H9 (cell line): ENCODE measurements at regions not wholly inside any gene's neighbourhood (a gene's known extent, or its start where the extent isn't known, plus 50 kb on each side); places are given as distances from the start of the nearest gene placed in this dataset.

ENCODE experiments used
- DNase-seq: peaks from one replicate; pipeline ENCODE4 v3.0.0-alpha.2; 2017
- H2AFZ ChIP-seq: one replicate; pipeline ENCODE4 v1.6.1; 2013; ENCODE audit warnings: mild to moderate bottlenecking, low read length, control low read depth, moderate library complexity
- H2AK5ac ChIP-seq: 2 replicates; pipeline ENCODE4 v1.6.1; 2013; ENCODE audit warnings: low read length, control low read depth, mixed read lengths; ENCODE audit not compliant: insufficient read length
- H2BK120ac ChIP-seq: one replicate; pipeline ENCODE4 v1.6.1; 2013; ENCODE audit warnings: low read depth, mild to moderate bottlenecking, low read length, control low read depth, inconsistent platforms; ENCODE audit not compliant: poor library complexity, severe bottlenecking
- H2BK12ac ChIP-seq: 2 replicates; pipeline ENCODE4 v1.6.1; 2013; ENCODE audit warnings: low read length, control low read depth, mixed read lengths, low read depth; ENCODE audit not compliant: insufficient read length
- H2BK15ac ChIP-seq: 2 replicates; pipeline ENCODE4 v1.6.1; 2013; ENCODE audit warnings: low read depth, low read length, control low read depth
- H2BK20ac ChIP-seq: one replicate; pipeline ENCODE4 v1.6.1; 2013; ENCODE audit warnings: low read depth, mild to moderate bottlenecking, low read length, control low read depth, inconsistent platforms; ENCODE audit not compliant: poor library complexity, severe bottlenecking
- H2BK5ac ChIP-seq: 2 replicates; pipeline ENCODE4 v1.6.1; 2013; ENCODE audit warnings: low read length, control low read depth, mixed read lengths; ENCODE audit not compliant: insufficient read length
- H3K14ac ChIP-seq: 2 replicates; pipeline ENCODE4 v1.6.1; 2013; ENCODE audit warnings: low read length, control low read depth; ENCODE audit not compliant: insufficient read depth
- H3K18ac ChIP-seq: 2 replicates; pipeline ENCODE4 v1.6.1; 2013; ENCODE audit warnings: low read depth, mild to moderate bottlenecking, mixed read lengths, low read length, control low read depth; ENCODE audit not compliant: insufficient read length
- H3K23ac ChIP-seq: 2 replicates; pipeline ENCODE4 v1.6.1; 2013; ENCODE audit warnings: low read length, control low read depth, mixed read lengths, low read depth; ENCODE audit not compliant: insufficient read length
- H3K23me2 ChIP-seq: 2 replicates; pipeline ENCODE4 v1.6.1; 2013; ENCODE audit warnings: low read depth, mild to moderate bottlenecking, mixed read lengths, low read length, control low read depth; ENCODE audit not compliant: insufficient read length, poor library complexity, severe bottlenecking
- H3K27ac ChIP-seq: 2 replicates; pipeline ENCODE4 v1.5.1; 2013; ENCODE audit warnings: low read length, control low read depth, mixed read lengths, low read depth; ENCODE audit not compliant: insufficient read length
- H3K27me3 ChIP-seq: 2 replicates; pipeline ENCODE4 v1.6.1; 2013; ENCODE audit warnings: low read length, control low read depth, inconsistent platforms; ENCODE audit not compliant: insufficient read depth
- H3K4ac ChIP-seq: 2 replicates; pipeline ENCODE4 v1.6.1; 2013; ENCODE audit warnings: low read depth, mild to moderate bottlenecking, control low read depth, inconsistent platforms, low read length, moderate library complexity
- H3K4me1 ChIP-seq: 2 replicates; pipeline ENCODE4 v1.6.1; 2013; ENCODE audit warnings: low read length, control low read depth, inconsistent platforms; ENCODE audit not compliant: insufficient read depth
- H3K4me2 ChIP-seq: 2 replicates; pipeline ENCODE4 v1.6.1; 2013; ENCODE audit warnings: low read length, control low read depth, mixed read lengths; ENCODE audit not compliant: insufficient read length, insufficient read depth
- H3K56ac ChIP-seq: 2 replicates; pipeline ENCODE4 v1.6.1; 2013; ENCODE audit warnings: low read depth, mild to moderate bottlenecking, mixed read lengths, low read length, control low read depth; ENCODE audit not compliant: insufficient read length
- H3K79me1 ChIP-seq: 2 replicates; pipeline ENCODE4 v1.6.1; 2013; ENCODE audit warnings: low read depth, mild to moderate bottlenecking, moderate library complexity, low read length, control low read depth, inconsistent platforms; ENCODE audit not compliant: insufficient read depth, poor library complexity, severe bottlenecking
- H3K79me2 ChIP-seq: 2 replicates; pipeline ENCODE4 v1.6.1; 2013; ENCODE audit warnings: low read length, control low read depth, inconsistent platforms; ENCODE audit not compliant: insufficient read depth
- H3K9ac ChIP-seq: 2 replicates; pipeline ENCODE4 v1.6.1; 2013; ENCODE audit warnings: low read length, control low read depth, mixed read lengths; ENCODE audit not compliant: insufficient read length; ENCODE audit errors: extremely low read depth
- H3K9me3 ChIP-seq: one replicate; pipeline ENCODE4 v1.6.1; 2013; ENCODE audit warnings: low read depth, low read length, inconsistent platforms; ENCODE audit not compliant: control insufficient read depth
- H3T11ph ChIP-seq: one replicate; pipeline ENCODE4 v1.6.1; 2013; ENCODE audit warnings: mild to moderate bottlenecking, low read length, control low read depth, inconsistent platforms
- H4K20me1 ChIP-seq: one replicate; pipeline ENCODE4 v1.6.1; 2013; ENCODE audit not compliant: control insufficient read depth, insufficient read length, insufficient read depth
- H4K5ac ChIP-seq: 2 replicates; pipeline ENCODE4 v1.6.1; 2013; ENCODE audit warnings: low read depth, mild to moderate bottlenecking, mixed read lengths, low read length, control low read depth; ENCODE audit not compliant: insufficient read length
- H4K8ac ChIP-seq: replicated peaks from 2 replicates; pipeline ENCODE4 v1.6.1; 2013; ENCODE audit warnings: low read length, control low read depth, mixed read lengths, low read depth; ENCODE audit not compliant: insufficient read length
- H4K91ac ChIP-seq: 2 replicates; pipeline ENCODE4 v1.6.1; 2013; ENCODE audit warnings: low read depth, mild to moderate bottlenecking, moderate library complexity, mixed read lengths, low read length, control low read depth; ENCODE audit not compliant: insufficient read length
- H3K27ac Mint-ChIP-seq, 3 experiments: 2 replicates in 2 of 3; 3 replicates in 1 of 3; pipeline ENCODE4 v1.8.0; 2020 to 2021; ENCODE audit warnings: mixed read lengths in 3 of 3, mild to moderate bottlenecking in 1 of 3, moderate library complexity in 1 of 3
- H3K27me3 Mint-ChIP-seq: 2 replicates; pipeline ENCODE4 v1.8.0; 2021; ENCODE audit warnings: low read depth, mild to moderate bottlenecking, moderate library complexity, mixed read lengths
- H3K36me3 Mint-ChIP-seq, 3 experiments: 2 replicates in 2 of 3; 3 replicates in 1 of 3; pipeline ENCODE4 v1.8.0; 2020 to 2021; ENCODE audit warnings: low read depth in 3 of 3, mixed read lengths in 3 of 3; ENCODE audit not compliant: insufficient read depth in 1 of 3
- H3K4me1 Mint-ChIP-seq, 2 experiments: 2 replicates each; pipeline ENCODE4 v1.8.0; 2020; ENCODE audit warnings: mixed read lengths in 2 of 2
- H3K4me3 Mint-ChIP-seq, 2 experiments: 2 replicates in 1 of 2; 3 replicates in 1 of 2; pipeline ENCODE4 v1.8.0; 2020 to 2021; ENCODE audit warnings: mild to moderate bottlenecking in 2 of 2, mixed read lengths in 2 of 2, moderate library complexity in 1 of 2
- H3K9me3 Mint-ChIP-seq, 2 experiments: 2 replicates in 1 of 2; 3 replicates in 1 of 2; pipeline ENCODE4 v1.8.0; 2020; ENCODE audit warnings: mild to moderate bottlenecking in 2 of 2, mixed read lengths in 2 of 2, moderate library complexity in 1 of 2
- CTCF ChIP-seq: fragments of 200-600 bp; sonication (generic); conservative IDR thresholded peaks from 3 replicates; pipeline ENCODE4 v1.8.0; 2021; ENCODE audit warnings: antibody characterized with exemption, mild to moderate bottlenecking
- WGBS: extraction: QIAGEN DNeasy Blood & Tissue Kit; methylation state at CpG from one replicate; pipeline ENCODE4 v1.1.7; 2013; ENCODE audit warnings: missing lambda C conversion rate, low lambda C conversion rate, mixed read lengths; ENCODE audit not compliant: insufficient read length; ENCODE audit errors: extremely low coverage; 5-methylcytosine and 5-hydroxymethylcytosine counted together

GRCh38 chr12:111155521-111155920 lies 213.4 kb downstream of the PHETA1 start:
- no peak overlapping the region for H2AK5ac ChIP-seq
- H3T11ph ChIP-seq, result no peak overlapping the region
- Mint-ChIP-seq H3K9me3 (no peaks in the 10 kb centered on the region), H3K27me3 (peaks cover 7% of the 10 kb centered on the region), H3K4me1 (peaks cover 30 to 51% of the 10 kb centered on the region in 2 experiments), H3K36me3 (no peaks in the 10 kb centered on the region; a peak in 1 of 7 replicates), H3K27ac (no peak overlapping the region), H3K4me3 (no peak overlapping the region)
- H3K23me2 ChIP-seq, result no peaks in the 10 kb centered on the region
- H4K20me1 ChIP-seq, result no peaks in the 10 kb centered on the region
- no peak overlapping the region for H4K91ac ChIP-seq
- no CpG with 5 or more reads among the region's 8 CpGs for WGBS
- no peaks in the 10 kb centered on the region for H3K9me3 ChIP-seq
- no peak overlapping the region for H2AFZ ChIP-seq
- no peak overlapping the region for H3K56ac ChIP-seq
- TF ChIP-seq CTCF, result no peak
- H4K5ac ChIP-seq, result no peak overlapping the region
- H2BK5ac ChIP-seq, result no peak overlapping the region
- H3K27me3 ChIP-seq, result no peaks in the 10 kb centered on the region
- peaks cover 5% of the 10 kb centered on the region; the same call in 1 of the 2 replicates for H3K4me1 ChIP-seq
- H3K27ac ChIP-seq, result no peak overlapping the region
- no peak overlapping the region for H3K18ac ChIP-seq
- no peak for DNase-seq
- no peak overlapping the region for H3K4ac ChIP-seq
- H2BK20ac ChIP-seq, result no peak overlapping the region
- no peak overlapping the region for H3K4me2 ChIP-seq
- no peaks in the 10 kb centered on the region for H3K79me1 ChIP-seq
- H4K8ac ChIP-seq, result no peak overlapping the region
- no peak overlapping the region for H3K23ac ChIP-seq
- no peak overlapping the region for H2BK120ac ChIP-seq
- no peak overlapping the region for H3K14ac ChIP-seq
- H2BK12ac ChIP-seq, result no peak overlapping the region
- H2BK15ac ChIP-seq, result no peak overlapping the region
- no peak overlapping the region for H3K9ac ChIP-seq
- no peaks in the 10 kb centered on the region for H3K79me2 ChIP-seq
